SU-DHL-6 (cell line): ENCODE measurements at regions not wholly inside any gene's neighbourhood (a gene's known extent, or its start where the extent isn't known, plus 50 kb on each side); places are given as distances from the start of the nearest gene placed in this dataset.

Experiments
- H2AFZ ChIP-seq: fragments of 200-600 bp; sonication (generic); 2 replicates; pipeline ENCODE4 v1.6.1; 2014; ENCODE audit warnings: low read depth, mild to moderate bottlenecking, moderate library complexity, mixed read lengths, antibody characterized with exemption, low read length; ENCODE audit not compliant: severe bottlenecking
- H3F3A ChIP-seq: fragments of 200-600 bp; shearing (Covaris generic); 2 replicates; pipeline ENCODE4 v1.6.0; 2016; ENCODE audit warnings: antibody characterized with exemption, mild to moderate bottlenecking; ENCODE audit not compliant: insufficient read depth
- H3K27ac ChIP-seq: fragments of 200-600 bp; sonication (generic); 2 replicates; pipeline ENCODE4 v1.5.1; 2016; ENCODE audit warnings: low read depth, mild to moderate bottlenecking, low read length, moderate library complexity, mixed read lengths
- H3K27me3 ChIP-seq: fragments of 200-600 bp; sonication (generic), shearing (Covaris generic); 2 replicates; pipeline ENCODE4 v1.6.0; 2014; ENCODE audit warnings: mild to moderate bottlenecking, low read length
- H3K36me3 ChIP-seq: fragments of 200-600 bp; sonication (generic); 2 replicates; pipeline ENCODE4 v1.6.1; 2014; ENCODE audit warnings: mild to moderate bottlenecking, low read length, mixed read lengths
- H3K4me2 ChIP-seq: fragments of 300-600, 200-600 bp; shearing (Covaris generic), sonication (generic); 2 replicates; pipeline ENCODE4 v1.6.0; 2014; ENCODE audit warnings: low read length, low read depth, mild to moderate bottlenecking; ENCODE audit not compliant: poor library complexity, severe bottlenecking
- H3K4me3 ChIP-seq: fragments of 200-600 bp; sonication (generic); 2 replicates; pipeline ENCODE4 v1.5.1; 2014; ENCODE audit warnings: antibody characterized with exemption, low read length, mild to moderate bottlenecking, mixed read lengths; ENCODE audit not compliant: insufficient read depth, poor library complexity, severe bottlenecking
- H3K79me2 ChIP-seq: fragments of 200-600 bp; sonication (generic); 2 replicates; pipeline ENCODE4 v1.6.1; 2014; ENCODE audit warnings: mild to moderate bottlenecking, low read length, moderate library complexity; ENCODE audit not compliant: insufficient read depth
- H3K9ac ChIP-seq: fragments of 200-600 bp; sonication (generic); 2 replicates; pipeline ENCODE4 v1.7.0; 2014; ENCODE audit warnings: mild to moderate bottlenecking, low read length
- H3K9me2 ChIP-seq: fragments of 200-600 bp; sonication (generic); replicated peaks from 2 replicates; pipeline ENCODE4 v1.6.1; 2014; ENCODE audit warnings: low read length; ENCODE audit not compliant: insufficient read depth
- H3K9me3 ChIP-seq: fragments of 200-600 bp; sonication (generic); 2 replicates; pipeline ENCODE4 v1.6.1; 2014; ENCODE audit warnings: low read length, mixed read lengths; ENCODE audit not compliant: insufficient read depth
- H4K20me1 ChIP-seq: fragments of 200-600 bp; sonication (generic); 2 replicates; pipeline ENCODE4 v1.6.1; 2014; ENCODE audit warnings: low read depth, mild to moderate bottlenecking, antibody characterized with exemption, low read length, moderate library complexity, mixed read lengths
- EZH2phosphoT487 ChIP-seq: fragments of 200-600 bp; sonication (generic), shearing (Covaris generic); conservative IDR thresholded peaks from 2 replicates; pipeline ENCODE4 v1.6.1; 2018; ENCODE audit warnings: mild to moderate bottlenecking, antibody characterized with exemption, low read length, moderate library complexity, mixed read lengths
- TF ChIP-seq, protein P1 (sequence below): fragments of 200-600 bp; sonication (generic); IDR thresholded peaks from one replicate; pipeline ENCODE4 v1.5.1; 2017; ENCODE audit warnings: antibody characterized with exemption, mild to moderate bottlenecking, low read length, moderate library complexity; ENCODE audit not compliant: insufficient read depth, poor library complexity, severe bottlenecking

DNA sequence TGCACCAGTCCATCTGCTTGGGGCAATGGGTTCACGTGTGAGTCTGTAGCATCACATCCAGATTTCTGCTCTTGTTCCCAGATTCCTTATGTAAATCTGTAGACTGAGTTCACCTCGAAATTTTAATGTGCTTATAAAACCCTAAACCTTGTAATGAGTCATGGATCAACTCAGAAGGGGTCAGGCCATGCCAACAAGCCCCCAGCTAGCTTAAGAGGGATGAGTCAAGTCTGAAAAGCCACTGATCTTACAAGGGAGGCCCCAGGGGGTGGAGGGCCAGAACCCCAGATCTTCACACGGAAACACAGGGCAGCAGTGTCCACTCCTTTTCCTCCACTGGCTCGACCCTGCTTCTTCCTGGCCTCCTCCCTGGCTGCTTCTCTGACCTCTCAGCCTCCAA lies 399.1 kb upstream of the CDH5 start:
- no peak overlapping the region for H3K27ac ChIP-seq
- no peak overlapping the region for H2AFZ ChIP-seq
- no peaks in the 10 kb centered on the region for H3K9me2 ChIP-seq
- H3K36me3 ChIP-seq, result no peaks in the 10 kb centered on the region
- no peak overlapping the region for H3K4me3 ChIP-seq
- H3K27me3 ChIP-seq, result no peaks in the 10 kb centered on the region
- no peaks in the 10 kb centered on the region for H4K20me1 ChIP-seq
- no peak overlapping the region for H3K4me2 ChIP-seq
- H3K79me2 ChIP-seq, result no peaks in the 10 kb centered on the region
- H3K9me3 ChIP-seq, result no peaks in the 10 kb centered on the region
- H3K9ac ChIP-seq, result no peak overlapping the region
- TF ChIP-seq, protein P1, sequence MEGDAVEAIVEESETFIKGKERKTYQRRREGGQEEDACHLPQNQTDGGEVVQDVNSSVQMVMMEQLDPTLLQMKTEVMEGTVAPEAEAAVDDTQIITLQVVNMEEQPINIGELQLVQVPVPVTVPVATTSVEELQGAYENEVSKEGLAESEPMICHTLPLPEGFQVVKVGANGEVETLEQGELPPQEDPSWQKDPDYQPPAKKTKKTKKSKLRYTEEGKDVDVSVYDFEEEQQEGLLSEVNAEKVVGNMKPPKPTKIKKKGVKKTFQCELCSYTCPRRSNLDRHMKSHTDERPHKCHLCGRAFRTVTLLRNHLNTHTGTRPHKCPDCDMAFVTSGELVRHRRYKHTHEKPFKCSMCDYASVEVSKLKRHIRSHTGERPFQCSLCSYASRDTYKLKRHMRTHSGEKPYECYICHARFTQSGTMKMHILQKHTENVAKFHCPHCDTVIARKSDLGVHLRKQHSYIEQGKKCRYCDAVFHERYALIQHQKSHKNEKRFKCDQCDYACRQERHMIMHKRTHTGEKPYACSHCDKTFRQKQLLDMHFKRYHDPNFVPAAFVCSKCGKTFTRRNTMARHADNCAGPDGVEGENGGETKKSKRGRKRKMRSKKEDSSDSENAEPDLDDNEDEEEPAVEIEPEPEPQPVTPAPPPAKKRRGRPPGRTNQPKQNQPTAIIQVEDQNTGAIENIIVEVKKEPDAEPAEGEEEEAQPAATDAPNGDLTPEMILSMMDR, result no peak
- no peak for TF ChIP-seq EZH2phosphoT487
- H3F3A ChIP-seq, result no peaks in the 10 kb centered on the region

DNA sequence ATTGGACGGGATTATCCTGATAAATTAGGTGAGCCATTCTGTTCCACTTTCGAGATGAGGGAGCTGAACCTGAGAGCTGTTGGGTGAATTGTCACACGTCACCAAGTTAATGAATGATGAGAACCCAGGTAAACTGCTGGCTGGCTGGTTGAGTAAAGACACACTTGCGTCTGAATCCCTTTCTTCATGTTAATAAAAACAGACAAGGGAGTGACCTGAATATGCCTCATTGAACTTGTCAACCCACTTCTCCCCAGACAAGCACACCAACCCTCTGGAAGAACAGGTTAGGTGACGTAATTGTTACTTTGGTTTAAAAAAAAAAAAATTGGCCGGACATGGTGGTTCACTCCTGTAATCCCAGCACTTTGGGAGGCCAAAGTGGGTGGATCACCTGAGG lies 400.9 kb upstream of the CDH5 start:
- Histone ChIP-seq H3F3A (no peaks in the 10 kb centered on the region), H3K27me3 (no peaks in the 10 kb centered on the region), H3K27ac (no peak overlapping the region), H3K4me2 (no peak overlapping the region), H3K4me3 (no peak overlapping the region), H2AFZ (no peak overlapping the region), H4K20me1 (no peaks in the 10 kb centered on the region), H3K36me3 (no peaks in the 10 kb centered on the region), H3K79me2 (no peaks in the 10 kb centered on the region), H3K9ac (no peak overlapping the region), H3K9me2 (no peaks in the 10 kb centered on the region), H3K9me3 (no peaks in the 10 kb centered on the region)
- TF ChIP-seq EZH2phosphoT487, result no peak
- TF ChIP-seq, protein P1, result no peak

DNA sequence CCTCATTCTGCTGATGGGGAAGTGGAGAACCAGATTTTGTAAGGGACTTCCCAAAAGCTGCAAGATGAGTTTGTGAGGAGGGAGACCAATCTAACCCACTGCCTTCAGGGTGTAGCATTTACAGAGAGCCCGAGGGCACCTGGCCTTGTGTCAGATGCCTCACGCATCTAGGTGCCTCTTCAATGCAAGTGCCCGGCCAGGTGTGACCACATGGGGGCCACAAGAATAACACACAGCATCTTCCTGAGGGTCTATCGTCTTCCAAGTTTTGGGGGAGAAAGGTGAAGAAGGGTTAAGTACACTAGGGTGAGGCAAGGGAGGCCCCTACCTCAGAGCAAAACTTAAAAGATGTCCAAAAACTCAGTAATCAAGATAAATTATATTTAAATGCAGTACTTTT lies 401.7 kb upstream of the CDH5 start:
- H3K79me2 ChIP-seq, result no peaks in the 10 kb centered on the region
- no peaks in the 10 kb centered on the region for H3K9me2 ChIP-seq
- no peaks in the 10 kb centered on the region for H3K36me3 ChIP-seq
- no peak overlapping the region for H3K4me3 ChIP-seq
- H3K9ac ChIP-seq, result no peak overlapping the region
- H3K9me3 ChIP-seq, result no peaks in the 10 kb centered on the region
- no peaks in the 10 kb centered on the region for H4K20me1 ChIP-seq
- no peak for TF ChIP-seq EZH2phosphoT487
- TF ChIP-seq, protein P1, result no peak
- no peaks in the 10 kb centered on the region for H3F3A ChIP-seq
- no peak overlapping the region for H3K27ac ChIP-seq
- H2AFZ ChIP-seq, result no peak overlapping the region
- no peak overlapping the region for H3K4me2 ChIP-seq
- no peaks in the 10 kb centered on the region for H3K27me3 ChIP-seq
